ENCODE measurements at regions not wholly inside any gene's neighbourhood (a gene's known extent, or its start where the extent isn't known, plus 50 kb on each side); places are given as distances from the start of the nearest gene placed in this dataset.

DNA sequence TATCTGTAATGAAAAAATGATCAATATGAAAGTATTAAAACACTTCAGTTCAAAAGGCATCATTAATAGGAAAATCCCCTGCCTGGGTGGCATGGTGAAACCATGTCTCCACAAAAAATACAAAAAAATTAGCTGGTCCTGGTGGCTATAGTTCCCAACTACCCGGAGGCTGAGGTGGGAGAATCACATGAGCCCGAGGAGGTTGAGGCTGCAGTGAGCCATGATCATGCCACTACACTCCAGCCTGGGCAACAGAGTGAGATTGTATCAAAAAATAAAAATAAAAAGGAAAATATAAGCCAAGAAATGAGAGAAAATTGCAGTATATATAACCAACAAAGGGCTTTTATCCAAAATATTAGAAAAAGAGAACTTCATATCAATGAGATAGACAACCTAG, 71.6 kb upstream of the MYCN start:
- DNase-seq, result no peak

DNA sequence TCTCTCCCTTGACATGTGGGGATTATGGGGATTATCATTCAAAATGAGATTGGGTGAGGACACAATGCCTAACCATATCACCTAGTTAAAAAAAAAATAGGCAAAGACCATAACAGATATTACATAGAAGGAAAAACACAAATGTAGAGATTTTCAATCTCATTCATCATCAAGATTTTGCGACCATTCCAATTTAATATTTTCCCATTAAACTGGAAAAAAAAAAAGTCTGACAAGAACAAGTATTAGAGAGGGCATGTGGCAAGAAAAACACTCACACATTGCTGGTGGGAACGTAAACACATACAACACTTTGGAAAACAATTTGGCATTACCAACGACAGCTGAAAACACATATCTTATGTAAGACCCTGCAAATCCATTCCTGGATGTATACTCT, 71.0 kb upstream of the MYCN start:
- no peak for DNase-seq

DNA sequence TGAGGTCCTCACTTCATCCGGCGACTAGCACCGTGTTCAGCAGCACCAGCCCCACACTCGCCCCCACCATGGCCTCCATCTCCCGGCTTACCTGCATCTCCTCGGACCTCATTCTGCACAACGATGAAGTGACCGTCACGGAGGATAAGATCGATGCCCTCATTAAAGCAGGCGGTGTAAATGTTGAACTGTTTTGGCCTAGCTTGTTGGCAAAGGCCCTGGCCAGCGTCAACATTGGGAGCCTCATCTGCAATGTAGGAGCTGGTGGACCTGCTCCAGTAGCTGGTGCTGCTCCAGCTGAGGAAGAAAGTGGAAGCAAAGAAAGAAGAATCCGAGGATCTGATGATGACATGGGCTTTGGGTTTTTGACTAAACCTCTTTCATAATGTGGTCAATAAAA, 70.5 kb upstream of the MYCN start:
- no peak for DNase-seq

DNA sequence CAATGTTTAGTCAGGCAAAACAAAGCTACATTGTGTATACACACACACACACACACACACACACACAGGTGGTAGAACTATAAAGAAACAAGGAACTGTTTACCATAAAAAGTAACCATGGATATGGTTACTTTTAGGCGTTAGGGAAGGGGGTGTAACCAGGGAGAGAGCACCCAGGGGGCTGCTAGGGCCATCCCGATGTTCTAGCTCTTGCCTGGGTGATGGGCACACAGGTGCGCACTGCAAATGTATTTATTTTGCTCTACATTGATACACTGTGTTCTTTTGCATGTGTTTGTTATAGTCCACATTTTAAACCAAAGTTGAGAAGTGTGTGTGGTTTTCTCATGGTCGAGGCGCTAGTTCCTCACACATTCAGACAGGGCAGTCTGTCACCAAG, 69.8 kb upstream of the MYCN start:
- no peak for DNase-seq

DNA sequence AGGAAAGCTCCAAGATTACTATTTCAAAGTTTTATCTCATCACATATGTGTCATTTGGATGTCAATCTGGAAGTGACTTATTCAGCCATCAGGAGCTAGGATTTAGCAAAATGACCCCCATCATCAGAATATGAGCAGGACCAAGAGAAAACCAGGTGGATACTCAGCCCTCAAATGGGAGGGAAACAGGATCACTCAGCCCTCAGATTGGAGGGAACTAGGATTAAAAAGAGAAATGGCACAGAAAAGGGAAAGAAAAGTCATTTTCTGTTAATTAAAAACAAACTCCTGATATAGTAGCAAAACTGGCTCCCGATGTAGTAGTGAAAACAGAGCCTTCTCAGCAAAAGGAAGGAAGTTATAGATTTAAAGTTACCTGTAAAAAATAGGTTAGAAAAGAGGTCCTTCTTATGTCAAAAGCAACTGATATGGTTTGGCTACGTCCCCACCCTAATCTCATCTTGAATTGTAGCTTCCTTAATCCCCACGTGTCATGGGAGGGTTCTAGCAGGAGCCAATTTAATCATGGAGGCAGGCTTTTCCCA, 69.0 kb upstream of the MYCN start:
- no peak for DNase-seq

DNA sequence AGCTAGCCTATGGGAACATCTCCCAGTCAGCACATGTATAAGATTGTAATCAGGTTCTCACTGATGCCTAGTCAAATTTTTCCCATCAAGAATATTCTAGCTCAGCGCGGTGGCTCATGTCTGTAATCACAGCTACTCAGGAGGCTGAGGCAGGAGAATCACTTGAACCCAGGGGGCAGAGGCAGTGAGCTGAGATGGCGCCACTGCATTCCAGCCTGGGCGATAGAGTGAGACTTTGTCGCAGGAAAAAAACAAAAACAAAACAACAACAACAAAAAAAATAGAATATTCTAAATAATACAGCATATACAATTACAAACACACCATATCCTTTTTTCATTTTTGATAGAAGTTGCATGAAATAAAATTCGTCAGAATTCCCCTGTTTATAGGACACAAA, 67.5 kb upstream of the MYCN start:
- no peak for DNase-seq

DNA sequence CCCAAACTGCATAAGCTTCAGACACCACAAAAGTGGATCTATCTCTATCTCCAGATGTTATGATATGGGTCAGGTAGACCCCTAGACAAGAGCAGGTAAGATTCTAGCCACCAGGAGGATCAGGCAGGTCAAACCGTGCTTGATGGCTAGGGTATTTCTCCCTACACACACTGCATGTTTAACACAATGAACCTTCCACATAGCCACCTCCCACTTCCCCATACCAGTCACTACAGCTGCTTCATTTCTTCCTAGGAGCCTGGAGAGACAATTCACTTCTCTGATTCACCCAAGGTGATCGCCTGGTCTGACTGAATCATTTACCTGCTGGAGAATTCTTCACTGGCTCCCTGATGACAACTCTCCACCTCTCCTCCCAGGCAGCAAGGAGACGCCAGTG, 66.0 kb upstream of the MYCN start:
- no peak for DNase-seq

DNA sequence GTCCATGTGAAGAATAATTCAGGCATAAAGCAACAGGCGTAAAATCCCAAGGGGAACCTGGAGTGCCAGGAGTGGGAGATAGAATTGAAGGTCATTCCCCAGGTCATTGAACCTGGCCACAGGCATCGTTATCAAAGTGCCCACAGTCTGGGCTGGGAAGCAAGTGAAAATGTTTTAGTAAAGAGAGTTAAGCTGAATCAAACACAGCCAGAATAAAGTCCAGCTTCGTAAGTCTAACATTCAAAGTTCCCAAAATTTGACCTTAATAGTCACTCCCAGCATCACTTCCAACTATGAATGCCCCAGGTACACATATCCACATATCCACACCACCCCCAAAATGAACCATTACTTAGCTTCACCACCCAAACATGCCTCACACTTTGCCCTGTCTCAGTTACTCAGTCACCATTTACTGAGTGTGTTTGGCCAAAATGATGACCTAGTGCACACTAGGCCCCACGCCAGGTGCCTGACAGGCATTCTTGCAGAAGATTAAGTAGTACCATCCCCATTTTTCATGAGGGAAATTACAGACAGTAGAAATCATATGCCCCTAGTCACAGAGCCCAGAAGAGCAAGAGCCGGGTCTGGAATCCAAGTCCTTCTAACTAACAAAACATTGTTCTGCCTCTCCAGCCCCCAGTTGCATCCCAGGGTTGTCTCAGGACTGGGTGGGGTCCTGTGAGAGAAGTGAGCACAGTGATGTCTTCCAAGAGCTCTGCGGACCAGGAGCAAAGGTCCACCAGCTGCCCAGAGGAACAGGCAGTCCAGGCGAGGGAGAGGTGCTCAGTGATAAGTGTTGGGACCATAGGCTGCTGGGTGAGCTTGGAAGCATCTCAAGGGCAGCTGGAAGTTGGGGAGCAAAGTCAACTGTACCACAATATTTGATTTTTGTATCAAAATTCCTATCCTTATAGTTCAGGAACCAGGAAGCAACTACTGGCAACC, 65.2 kb upstream of the MYCN start:
- peak; percentile 3 for DNase-seq

DNA sequence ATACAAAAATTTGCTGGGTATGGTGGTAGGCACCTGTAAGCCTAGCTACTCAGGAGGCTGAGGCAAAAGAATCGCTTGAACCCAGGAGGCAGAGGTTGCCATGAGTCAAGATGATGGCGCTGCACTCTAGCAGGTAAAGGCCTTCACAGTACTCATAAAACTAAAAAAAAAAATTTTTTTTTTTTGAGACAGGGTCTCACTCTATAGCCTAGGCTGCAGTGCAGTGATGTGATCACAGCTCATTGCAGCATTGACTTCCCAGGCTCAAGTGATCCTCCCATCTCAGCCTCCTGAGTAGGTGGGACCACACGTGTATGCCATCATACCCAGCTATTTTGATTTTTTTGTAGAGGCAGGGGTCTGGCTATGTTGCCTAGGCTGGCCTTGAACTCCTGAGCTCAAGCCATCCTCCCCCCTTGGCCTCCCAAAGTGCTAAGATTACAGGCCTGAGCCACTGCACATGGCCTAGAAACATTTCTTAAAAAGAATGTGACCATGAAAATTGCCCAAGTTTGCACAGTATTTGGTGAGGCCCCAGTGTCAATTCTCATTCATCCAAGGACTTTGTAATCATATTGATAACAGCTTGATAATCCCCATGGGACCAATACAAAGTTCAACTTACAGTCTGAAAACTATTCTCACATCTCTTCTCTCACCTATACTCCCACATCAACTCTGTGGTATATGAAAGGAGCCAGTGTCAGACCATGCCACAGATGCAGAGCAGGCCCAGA, 64.2 kb upstream of the MYCN start:
- no peak for DNase-seq

- no peak for DNase-seq
These were observed 59.9 kb upstream of the MYCN start for GRCh38 chr2:15880226-15881119.

GRCh38 chr2:15881120-15881433, 59.3 kb upstream of the MYCN start:
- no peak for DNase-seq

DNA sequence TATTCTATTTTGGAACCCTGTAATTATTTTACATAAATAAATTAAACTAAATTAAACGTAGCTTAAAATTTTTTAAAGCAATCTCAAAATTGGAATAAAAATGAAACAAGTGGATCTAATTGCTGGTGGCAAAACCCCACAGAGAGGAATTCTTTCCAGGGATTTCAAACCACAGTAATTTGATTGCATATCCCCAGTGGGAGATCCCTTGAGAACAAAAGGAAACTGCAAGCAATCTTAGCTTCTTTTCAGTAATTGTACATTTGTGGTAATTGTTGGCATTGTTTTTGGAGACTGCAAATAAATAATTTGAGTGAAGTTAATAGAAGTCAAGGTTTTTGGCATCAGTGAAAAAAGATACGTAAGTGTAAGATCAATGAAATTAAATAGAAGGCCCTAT, 58.7 kb upstream of the MYCN start:
- DNase-seq, result no peak

- DNase-seq, result no peak
These were observed 57.4 kb upstream of the MYCN start for GRCh38 chr2:15882761-15883497.

GRCh38 chr2:15883684-15884083, 56.7 kb upstream of the MYCN start:
- DNase-seq, result no peak

- no peak for DNase-seq
These were observed 55.6 kb upstream of the MYCN start for GRCh38 chr2:15884790-15885189.

- DNase-seq, result no peak
These were observed 54.1 kb upstream of the MYCN start for GRCh38 chr2:15886231-15886630.

DNA sequence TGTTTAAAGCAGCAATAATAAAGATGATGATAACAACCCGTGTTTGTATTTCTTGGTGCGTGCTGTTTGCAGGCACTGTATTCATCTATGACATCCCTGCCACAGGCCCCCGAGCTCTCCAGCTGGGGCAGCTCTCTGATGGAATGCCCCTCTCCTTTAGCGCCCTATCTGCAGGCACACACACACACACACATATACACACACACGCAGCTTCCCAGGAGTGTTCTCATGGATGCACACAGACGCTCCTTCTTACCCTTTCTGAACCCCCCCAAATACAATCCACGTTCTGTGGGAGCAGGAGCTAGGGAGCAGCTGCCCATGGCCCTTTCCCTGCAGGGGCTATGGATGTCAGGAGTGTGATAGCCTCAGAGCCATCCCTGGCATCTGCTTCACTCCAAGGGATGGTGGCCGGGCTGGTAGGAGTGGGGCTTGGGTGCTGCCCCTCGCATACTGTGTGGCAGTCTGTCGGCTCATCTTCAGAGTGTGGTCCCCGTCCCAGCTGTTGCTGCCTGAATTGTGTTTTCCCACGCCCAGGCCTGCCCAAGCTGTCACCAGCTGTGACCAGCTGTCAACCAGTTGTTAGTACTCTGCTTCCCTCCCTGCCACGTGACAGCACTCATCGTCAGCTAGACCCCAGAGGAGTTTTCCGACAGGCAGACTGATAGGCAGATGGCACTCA, 50.8 kb upstream of the MYCN start:
- DNase-seq, result peak; percentile 72

GRCh38 chr2:15890124-15890754, 50.1 kb upstream of the MYCN start:
- no peak for DNase-seq
